ENCODE measurements at regions not wholly inside any gene's neighbourhood (a gene's known extent, or its start where the extent isn't known, plus 50 kb on each side); places are given as distances from the start of the nearest gene placed in this dataset.

GRCh38 chr5:133817456-133817855 lies 151.0 kb downstream of the C5orf15 start:
- no peak for TF ChIP-seq CTCF (IDR thresholded peaks at IDR 0.05)
- no peak for TF ChIP-seq ZFX (IDR thresholded peaks at IDR 0.05; ENCODE audit: borderline replicate concordance)
